Suprapubic skin (tissue), 4 donors: ENCODE measurements at regions not wholly inside any gene's neighbourhood (a gene's known extent, or its start where the extent isn't known, plus 50 kb on each side); places are given as distances from the start of the nearest gene placed in this dataset.

Experiments
- DNase-seq, 2 donors: peaks; one replicate each; pipeline ENCODE4 v3.0.0-alpha.2; 2019; ENCODE audit warnings: low spot score in 2 of 2
- H3K27ac ChIP-seq: fragments of 200-600 bp; sonication (generic); one replicate; pipeline ENCODE4 v1.5.1; 2019
- H3K27me3 ChIP-seq: fragments of 200-600 bp; sonication (generic); one replicate; pipeline ENCODE4 v1.5.1; 2019
- H3K36me3 ChIP-seq: fragments of 200-600 bp; sonication (generic); one replicate; pipeline ENCODE4 v1.5.1; 2019
- H3K4me1 ChIP-seq: fragments of 200-600 bp; sonication (generic); one replicate; pipeline ENCODE4 v1.5.1; 2019
- H3K4me3 ChIP-seq: fragments of 200-600 bp; sonication (generic); one replicate; pipeline ENCODE4 v1.5.1; 2019; ENCODE audit warnings: mild to moderate bottlenecking
- H3K9me3 ChIP-seq: fragments of 200-600 bp; sonication (generic); one replicate; pipeline ENCODE4 v1.5.1; 2019
- EP300 ChIP-seq: sonication (generic); formaldehyde crosslinking; IDR thresholded peaks from one replicate; pipeline ENCODE4 v1.6.1; 2017; ENCODE audit warnings: antibody characterized with exemption
- POLR2A ChIP-seq, 2 donors: fragments of 450-650 bp; IDR thresholded peaks; one replicate each; pipeline ENCODE4 v1.6.1; 2017; ENCODE audit warnings: antibody characterized with exemption in 2 of 2, mild to moderate bottlenecking in 2 of 2, moderate library complexity in 2 of 2
- POLR2AphosphoS5 ChIP-seq, 3 donors: sonication (generic); formaldehyde crosslinking; IDR thresholded peaks; one replicate each; pipeline ENCODE4 v1.6.1; 2017; ENCODE audit warnings: antibody characterized with exemption in 3 of 3
- WGBS: methylation state at CpG from one replicate; pipeline ENCODE4 v1.1.5; 2018; 5-methylcytosine and 5-hydroxymethylcytosine counted together
- TF ChIP-seq, protein P1 (sequence below), 2 donors: fragments of 200-600 bp in 1 of 2; fragments of 450-650 bp in 1 of 2; sonication (generic) in 1 of 2; IDR thresholded peaks; one replicate each; pipeline ENCODE4 v1.5.1; 2016 to 2019; ENCODE audit warnings: antibody characterized with exemption in 2 of 2, mild to moderate bottlenecking in 1 of 2, moderate library complexity in 1 of 2

DNA sequence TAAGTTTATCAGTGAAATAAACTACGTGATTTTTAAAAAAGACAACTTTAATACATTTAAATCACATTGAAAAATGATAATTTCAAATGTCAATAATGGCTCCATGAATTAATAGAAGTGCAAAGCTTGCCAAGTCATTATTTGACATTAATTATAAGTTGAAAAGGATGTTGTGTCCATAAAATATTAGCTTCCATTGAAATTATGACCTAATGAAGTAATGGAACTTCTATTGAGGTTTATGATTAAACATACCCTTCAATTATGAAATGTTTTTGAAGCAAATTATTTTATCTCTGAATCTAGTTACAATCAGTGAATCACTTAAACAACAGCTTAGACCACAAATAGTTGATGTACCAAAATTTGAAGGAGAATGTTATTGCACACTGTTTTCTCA lies 144.2 kb downstream of the SLITRK6 start:
- Histone ChIP-seq H3K9me3 (no peaks in the 10 kb centered on the region), H3K27me3 (no peaks in the 10 kb centered on the region), H3K36me3 (no peaks in the 10 kb centered on the region), H3K27ac (no peak overlapping the region), H3K4me3 (no peak overlapping the region), H3K4me1 (no peaks in the 10 kb centered on the region)
- TF ChIP-seq, protein P1, sequence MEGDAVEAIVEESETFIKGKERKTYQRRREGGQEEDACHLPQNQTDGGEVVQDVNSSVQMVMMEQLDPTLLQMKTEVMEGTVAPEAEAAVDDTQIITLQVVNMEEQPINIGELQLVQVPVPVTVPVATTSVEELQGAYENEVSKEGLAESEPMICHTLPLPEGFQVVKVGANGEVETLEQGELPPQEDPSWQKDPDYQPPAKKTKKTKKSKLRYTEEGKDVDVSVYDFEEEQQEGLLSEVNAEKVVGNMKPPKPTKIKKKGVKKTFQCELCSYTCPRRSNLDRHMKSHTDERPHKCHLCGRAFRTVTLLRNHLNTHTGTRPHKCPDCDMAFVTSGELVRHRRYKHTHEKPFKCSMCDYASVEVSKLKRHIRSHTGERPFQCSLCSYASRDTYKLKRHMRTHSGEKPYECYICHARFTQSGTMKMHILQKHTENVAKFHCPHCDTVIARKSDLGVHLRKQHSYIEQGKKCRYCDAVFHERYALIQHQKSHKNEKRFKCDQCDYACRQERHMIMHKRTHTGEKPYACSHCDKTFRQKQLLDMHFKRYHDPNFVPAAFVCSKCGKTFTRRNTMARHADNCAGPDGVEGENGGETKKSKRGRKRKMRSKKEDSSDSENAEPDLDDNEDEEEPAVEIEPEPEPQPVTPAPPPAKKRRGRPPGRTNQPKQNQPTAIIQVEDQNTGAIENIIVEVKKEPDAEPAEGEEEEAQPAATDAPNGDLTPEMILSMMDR (IDR thresholded peaks at IDR 0.05), result no peak
- TF ChIP-seq POLR2AphosphoS5 (IDR thresholded peaks at IDR 0.05), result no peak
- no peak for TF ChIP-seq POLR2A (IDR thresholded peaks at IDR 0.05)
- TF ChIP-seq EP300, result no peak
- DNase-seq, result no peak
- WGBS, result 82% methylated on average over 1 of the region's 1 CpG

DNA sequence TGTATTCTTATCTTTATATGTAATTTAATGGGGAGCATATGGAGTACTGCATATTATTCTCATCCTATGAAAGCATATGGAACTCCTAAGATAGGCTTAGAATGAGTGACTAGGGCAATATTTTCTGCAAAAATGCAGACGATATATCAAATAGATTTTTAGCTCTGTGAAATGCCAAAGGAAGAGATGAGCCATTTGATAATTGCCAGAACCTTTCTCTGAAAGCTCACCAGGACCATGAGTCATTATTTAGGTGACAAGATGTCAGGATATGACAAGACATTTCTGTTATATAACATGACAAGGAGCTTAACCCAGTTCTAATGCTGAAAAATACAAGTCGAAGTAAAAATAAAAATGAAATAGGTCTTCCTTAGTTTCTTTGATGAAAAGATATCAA lies 145.0 kb downstream of the SLITRK6 start:
- DNase-seq, result no peak
- Histone ChIP-seq H3K4me3 (no peak overlapping the region), H3K27me3 (no peaks in the 10 kb centered on the region), H3K27ac (no peak overlapping the region), H3K9me3 (no peaks in the 10 kb centered on the region), H3K36me3 (no peaks in the 10 kb centered on the region), H3K4me1 (no peaks in the 10 kb centered on the region)
- WGBS, result 15% methylated on average over 2 of the region's 2 CpGs
- TF ChIP-seq, protein P1 (IDR thresholded peaks at IDR 0.05), result no peak
- TF ChIP-seq POLR2A (IDR thresholded peaks at IDR 0.05), result no peak
- no peak for TF ChIP-seq EP300
- no peak for TF ChIP-seq POLR2AphosphoS5 (IDR thresholded peaks at IDR 0.05)

DNA sequence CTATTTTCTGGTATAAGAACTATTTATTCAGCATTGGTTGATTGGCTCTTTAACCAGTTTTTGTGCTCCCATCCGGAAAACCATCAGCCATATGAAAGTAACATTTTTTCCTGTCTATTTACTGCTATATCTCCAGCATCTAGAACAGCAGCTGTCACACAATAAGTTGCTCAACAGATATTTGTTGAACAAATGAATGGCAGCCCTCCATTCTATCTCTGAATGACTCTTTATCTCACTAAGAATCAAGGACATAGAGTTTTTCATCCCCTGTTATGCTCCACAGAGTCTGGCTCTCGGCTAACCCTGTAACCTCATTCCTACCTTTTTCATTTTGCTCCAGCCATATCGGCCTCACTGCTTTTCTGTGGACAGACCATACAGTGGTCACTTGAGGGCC lies 145.5 kb downstream of the SLITRK6 start:
- no peaks in the 10 kb centered on the region for H3K9me3 ChIP-seq
- TF ChIP-seq, protein P1 (IDR thresholded peaks at IDR 0.05), result no peak
- TF ChIP-seq POLR2AphosphoS5 (IDR thresholded peaks at IDR 0.05), result no peak
- no peak for TF ChIP-seq EP300
- no peak for TF ChIP-seq POLR2A (IDR thresholded peaks at IDR 0.05)
- no peaks in the 10 kb centered on the region for H3K4me1 ChIP-seq
- no peak for DNase-seq
- H3K27ac ChIP-seq, result no peak overlapping the region
- no peaks in the 10 kb centered on the region for H3K36me3 ChIP-seq
- H3K27me3 ChIP-seq, result no peaks in the 10 kb centered on the region
- 84% methylated on average over 3 of the region's 3 CpGs for WGBS
- no peak overlapping the region for H3K4me3 ChIP-seq

DNA sequence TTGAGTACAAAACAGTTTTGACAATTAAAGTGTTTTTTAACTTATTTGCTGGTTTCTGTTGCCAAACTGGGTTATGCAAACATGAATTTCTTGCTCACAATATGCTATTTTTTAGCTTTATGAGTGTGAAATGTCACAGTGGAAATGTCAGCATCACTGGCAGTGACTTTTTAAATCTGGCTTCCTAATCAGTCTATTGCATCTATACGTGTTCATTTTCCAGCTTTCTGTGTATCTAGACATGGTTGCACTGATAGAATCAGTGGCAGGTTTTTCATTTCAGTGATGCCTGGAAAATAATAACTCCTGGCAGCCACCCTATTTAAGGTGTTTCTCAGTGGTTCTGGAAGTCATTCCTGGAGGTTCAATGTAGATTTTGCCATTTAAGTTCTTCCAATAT lies 146.7 kb downstream of the SLITRK6 start:
- DNase-seq, result no peak
- TF ChIP-seq POLR2AphosphoS5 (IDR thresholded peaks at IDR 0.05) (no peak), POLR2A (IDR thresholded peaks at IDR 0.05) (no peak), EP300 (no peak)
- TF ChIP-seq, protein P1 (IDR thresholded peaks at IDR 0.05), result no peak
- 55% methylated on average over 1 of the region's 1 CpG for WGBS
- no peaks in the 10 kb centered on the region for H3K9me3 ChIP-seq
- H3K4me1 ChIP-seq, result no peaks in the 10 kb centered on the region
- no peak overlapping the region for H3K4me3 ChIP-seq
- H3K27ac ChIP-seq, result no peak overlapping the region
- no peaks in the 10 kb centered on the region for H3K36me3 ChIP-seq
- H3K27me3 ChIP-seq, result no peaks in the 10 kb centered on the region

DNA sequence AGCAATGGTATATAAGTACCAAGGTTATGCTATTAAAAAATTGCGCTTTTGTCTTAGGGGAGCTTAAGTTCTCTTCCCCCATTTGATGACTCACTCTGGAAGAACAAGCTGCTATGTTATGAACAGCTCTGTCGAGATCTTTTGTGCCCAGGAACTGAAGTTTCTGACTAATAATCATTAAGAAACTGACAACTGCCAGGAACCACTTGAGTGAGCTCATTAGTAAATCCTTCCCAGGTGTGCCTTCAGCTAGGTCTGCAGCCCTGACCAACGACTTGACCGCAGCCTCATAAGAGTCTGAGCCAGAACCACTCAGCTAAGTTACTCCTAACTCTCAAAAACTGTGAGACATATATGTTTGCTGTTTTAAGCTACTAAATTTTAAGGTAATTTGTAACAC lies 147.8 kb downstream of the SLITRK6 start:
- 82% methylated on average over 4 of the region's 4 CpGs for WGBS
- Histone ChIP-seq H3K27me3 (no peaks in the 10 kb centered on the region), H3K9me3 (no peaks in the 10 kb centered on the region), H3K27ac (no peak overlapping the region), H3K36me3 (no peaks in the 10 kb centered on the region), H3K4me1 (no peaks in the 10 kb centered on the region), H3K4me3 (no peak overlapping the region)
- no peak for DNase-seq
- TF ChIP-seq, protein P1 (IDR thresholded peaks at IDR 0.05), result no peak
- TF ChIP-seq EP300 (no peak), POLR2AphosphoS5 (IDR thresholded peaks at IDR 0.05) (no peak), POLR2A (IDR thresholded peaks at IDR 0.05) (no peak)
